ENCODE measurements at regions not wholly inside any gene's neighbourhood (a gene's known extent, or its start where the extent isn't known, plus 50 kb on each side); places are given as distances from the start of the nearest gene placed in this dataset.

DNA sequence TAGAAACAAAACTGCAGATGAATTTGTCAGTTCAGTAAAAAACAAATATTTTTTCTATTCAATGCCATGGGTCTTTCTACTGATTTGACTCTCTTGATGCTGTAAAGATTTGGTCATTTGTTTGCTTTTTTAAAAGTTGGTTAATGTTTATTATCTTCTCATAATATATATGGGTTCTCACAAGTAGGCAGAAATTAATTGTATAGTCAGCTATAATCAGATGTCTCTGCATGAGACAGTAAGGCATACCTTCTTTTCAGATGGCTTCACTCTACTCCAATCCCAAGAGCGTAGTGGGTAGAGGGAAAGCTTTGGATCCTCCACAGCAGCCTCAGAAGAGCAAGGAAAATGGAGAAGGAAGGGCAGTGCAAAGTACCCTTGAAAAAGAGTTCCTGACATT lies 1202.9 kb upstream of the CELF4 start:
- TF ChIP-seq SIN3A (IDR thresholded peaks at IDR 0.05; ENCODE audit: borderline replicate concordance, insufficient read depth, low read length) = no peak
- no peak for TF ChIP-seq TAF1 (IDR thresholded peaks at IDR 0.05; ENCODE audit: borderline replicate concordance, insufficient read depth, low read length)

Measured in PFSK-1 (cell line).